HG03469 (cell line): ENCODE measurements at regions not wholly inside any gene's neighbourhood (a gene's known extent, or its start where the extent isn't known, plus 50 kb on each side); places are given as distances from the start of the nearest gene placed in this dataset.
"Not testable (repeated sequence)": the region's sequence is repeated elsewhere in the genome, so short reads cannot be mapped to it uniquely, and the experiment has no call there.

Experiments used
- ATAC-seq: cut with Tn5 transposase; IDR thresholded peaks from one replicate; pipeline ENCODE4 v1.9.1; 2021; ENCODE audit warnings: mild to moderate bottlenecking, moderate library complexity, moderate number of reproducible peaks; ENCODE audit not compliant: unreplicated experiment

DNA sequence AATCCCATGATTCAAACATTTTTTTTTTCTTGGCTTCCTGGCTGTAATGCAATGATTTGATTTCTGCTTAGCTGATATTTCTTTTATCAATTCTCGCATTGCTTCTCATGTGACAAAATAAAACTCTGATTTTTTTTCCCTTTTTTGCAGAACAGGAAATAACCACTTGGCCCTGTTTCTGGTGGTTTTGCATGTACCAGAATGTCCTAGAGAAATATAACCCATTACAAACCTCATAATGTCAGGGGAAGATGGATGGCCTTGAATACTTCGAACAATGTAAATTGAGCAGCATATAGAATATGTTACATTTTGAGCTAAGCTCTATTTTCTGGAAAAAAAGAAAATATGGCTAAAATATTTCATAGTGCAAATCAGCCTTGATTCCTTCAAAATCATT is 275.6 kb downstream of the RAP2B start:
- no peak for ATAC-seq

DNA sequence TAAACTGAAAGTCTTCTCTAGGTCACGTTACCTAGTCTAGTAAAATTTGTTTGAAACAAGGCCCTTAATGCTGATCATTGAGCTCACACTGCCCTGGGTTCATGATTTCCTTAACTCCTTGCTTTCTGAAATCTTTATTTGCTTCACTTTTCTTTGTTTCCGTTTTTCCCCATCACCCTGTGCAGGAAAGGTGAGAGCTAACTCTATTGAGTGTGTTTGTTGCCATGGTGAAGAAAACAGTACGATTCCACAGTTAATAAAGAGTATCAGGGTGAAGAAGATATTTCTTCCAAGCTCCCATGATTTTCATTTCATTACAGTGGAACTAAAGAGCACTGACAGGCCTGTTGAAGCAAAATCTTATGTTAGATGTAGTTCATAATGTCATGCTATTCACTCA is 276.2 kb downstream of the RAP2B start:
- ATAC-seq, result no peak

DNA sequence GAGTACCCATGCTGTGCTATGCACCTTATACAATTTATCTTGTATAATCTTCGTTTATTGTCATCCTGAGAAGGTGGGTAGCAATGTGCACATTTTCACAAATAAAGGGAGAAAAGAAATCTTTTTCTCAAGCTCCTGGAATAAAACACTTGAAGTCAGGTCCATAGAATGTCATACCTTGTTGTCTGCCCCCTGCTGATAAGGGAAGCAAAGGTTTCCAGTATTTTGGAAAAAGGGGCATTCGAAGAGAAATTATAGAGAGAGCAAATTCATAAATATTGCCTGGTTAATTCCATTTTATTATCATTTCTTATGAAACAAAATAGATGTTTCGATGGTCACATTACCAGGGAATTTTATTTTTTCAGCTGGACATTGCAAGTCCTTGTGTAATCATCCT is 277.8 kb downstream of the RAP2B start:
- no peak for ATAC-seq

DNA sequence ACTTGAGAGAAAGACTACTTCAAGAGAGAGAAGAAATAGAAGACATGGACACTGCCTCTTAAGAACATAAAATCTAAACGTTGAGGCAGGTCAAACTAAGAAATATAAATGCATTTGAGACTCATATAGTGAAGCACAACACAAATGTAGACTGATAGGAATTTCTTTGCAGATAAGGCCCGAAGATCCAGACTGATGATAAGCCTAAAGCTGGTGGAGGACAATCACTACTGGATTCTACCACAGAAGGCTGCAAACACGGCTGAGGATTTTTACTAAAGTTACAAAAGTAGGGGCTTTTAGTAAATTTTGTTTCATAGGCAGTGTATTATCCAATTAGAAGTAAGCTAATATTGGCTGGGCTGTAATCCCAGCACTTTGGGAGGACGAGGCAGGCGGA is 278.3 kb downstream of the RAP2B start:
- ATAC-seq, result no peak

DNA sequence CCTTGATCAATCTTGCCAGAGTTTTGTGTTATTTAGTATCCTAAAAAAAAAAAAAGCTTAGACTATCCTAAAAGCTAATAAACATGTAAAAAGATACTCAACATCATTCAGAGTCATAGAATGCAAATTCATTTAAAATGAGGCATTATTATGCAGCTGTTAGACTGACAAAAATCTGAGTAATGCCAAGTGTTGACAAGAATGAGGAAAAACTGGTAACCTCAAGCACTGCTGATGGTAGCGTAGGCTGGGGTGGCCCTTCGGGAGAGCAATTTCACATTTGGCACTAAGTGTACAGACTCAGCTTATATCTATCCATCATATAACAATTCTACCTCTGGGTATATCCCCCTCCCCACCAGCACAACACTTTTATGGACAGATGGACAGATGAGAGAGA is 280.4 kb downstream of the RAP2B start:
- no peak for ATAC-seq

DNA sequence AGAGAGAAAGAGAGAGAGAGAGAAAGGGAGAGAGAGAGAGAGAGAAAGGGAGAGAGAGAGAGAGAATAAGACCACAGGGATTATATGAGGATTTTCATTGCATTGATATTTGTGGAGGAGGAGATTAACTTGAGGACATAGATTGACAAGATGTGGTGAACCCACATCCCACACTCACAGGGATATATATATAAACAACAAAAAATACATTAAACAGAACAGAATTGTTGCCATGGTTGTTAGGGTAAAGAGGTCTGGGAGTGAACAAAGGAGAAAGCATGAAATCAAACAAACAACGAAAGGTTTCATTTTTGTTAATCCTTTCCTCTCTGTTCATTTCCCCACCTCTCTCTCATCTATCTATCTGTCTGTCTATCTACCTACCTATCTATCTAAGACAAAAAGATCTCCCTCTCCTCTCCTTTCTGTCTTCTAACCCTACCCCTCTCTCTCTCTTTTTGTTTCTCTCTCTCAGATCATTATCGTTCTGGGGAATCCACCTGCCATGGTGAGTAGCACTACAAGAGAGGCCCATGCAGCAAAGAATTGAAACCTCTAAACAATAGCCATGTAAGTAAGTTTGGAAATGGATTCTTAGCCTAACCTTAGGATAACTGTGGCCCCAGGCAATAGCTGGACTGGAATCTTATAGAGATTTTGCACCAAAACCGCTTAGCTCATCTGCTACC is 280.9 kb downstream of the RAP2B start:
- ATAC-seq, result no peak

DNA sequence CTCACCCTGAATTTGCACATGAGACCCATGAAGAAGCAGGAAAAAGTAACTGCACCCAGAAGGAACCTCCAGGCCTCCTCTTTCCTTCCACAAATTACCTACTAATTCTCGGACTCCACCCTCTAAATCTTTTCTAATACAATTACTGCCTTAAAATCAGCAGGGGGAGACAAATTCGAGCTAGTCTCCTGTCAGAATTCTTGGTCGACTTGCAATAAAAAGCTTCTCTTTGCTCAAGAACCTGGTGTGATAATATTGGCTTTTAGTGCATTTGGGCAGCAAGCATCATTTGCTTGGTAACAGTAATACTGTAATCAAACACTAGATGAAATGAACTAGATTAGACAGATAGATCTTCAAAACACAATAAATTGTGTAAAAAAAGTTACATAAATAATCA is 281.9 kb downstream of the RAP2B start:
- ATAC-seq, result no peak

DNA sequence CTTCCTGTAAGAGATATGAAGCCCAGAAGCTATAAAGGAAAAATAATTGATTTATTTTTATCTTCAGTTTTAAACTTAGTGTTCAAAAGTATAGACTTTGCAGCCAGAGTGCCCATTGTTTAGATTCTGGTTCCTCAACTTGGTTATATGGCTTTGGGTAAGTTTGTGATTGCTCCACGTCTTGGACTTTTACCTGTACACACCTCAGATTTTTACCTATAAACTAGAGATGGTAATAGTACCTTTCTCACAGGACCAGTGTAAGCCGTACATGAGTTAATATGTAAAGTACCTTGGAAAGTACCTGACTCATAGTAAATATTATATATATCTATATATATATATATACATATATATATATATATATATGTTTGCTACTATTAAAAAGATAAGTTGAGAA is 283.8 kb downstream of the RAP2B start:
- ATAC-seq, result no peak

DNA sequence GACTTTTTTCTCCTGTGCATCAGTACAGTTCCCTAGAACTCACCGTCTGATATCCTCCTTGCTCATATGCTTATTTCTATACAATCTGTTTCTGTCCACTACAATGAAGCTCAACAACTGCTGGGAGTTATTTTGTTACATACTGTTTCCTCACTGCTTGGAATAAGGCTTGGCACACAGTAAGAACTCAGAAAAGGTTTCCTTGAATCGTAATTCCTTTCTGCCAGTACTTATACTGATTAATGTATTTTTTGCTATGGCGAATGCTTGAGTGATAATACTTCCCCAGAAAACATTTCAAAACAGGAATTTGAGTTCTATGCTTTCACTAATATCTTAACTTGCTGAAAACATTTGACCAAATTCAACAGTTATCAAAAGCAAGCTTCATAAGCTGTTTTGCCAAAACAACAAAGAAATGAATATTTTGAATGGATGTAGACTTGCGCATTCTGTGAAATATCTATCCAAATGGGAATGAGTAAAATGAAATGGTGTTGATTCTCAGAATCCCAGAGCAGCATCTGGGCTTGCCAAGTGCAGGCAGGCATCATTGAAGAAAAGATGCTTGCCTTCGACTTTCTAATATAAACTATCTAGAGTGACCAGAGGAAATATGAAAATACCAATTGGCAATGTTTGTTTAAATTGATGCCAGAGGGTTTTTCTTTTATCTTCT is 286.3 kb downstream of the RAP2B start:
- ATAC-seq, result no peak

DNA sequence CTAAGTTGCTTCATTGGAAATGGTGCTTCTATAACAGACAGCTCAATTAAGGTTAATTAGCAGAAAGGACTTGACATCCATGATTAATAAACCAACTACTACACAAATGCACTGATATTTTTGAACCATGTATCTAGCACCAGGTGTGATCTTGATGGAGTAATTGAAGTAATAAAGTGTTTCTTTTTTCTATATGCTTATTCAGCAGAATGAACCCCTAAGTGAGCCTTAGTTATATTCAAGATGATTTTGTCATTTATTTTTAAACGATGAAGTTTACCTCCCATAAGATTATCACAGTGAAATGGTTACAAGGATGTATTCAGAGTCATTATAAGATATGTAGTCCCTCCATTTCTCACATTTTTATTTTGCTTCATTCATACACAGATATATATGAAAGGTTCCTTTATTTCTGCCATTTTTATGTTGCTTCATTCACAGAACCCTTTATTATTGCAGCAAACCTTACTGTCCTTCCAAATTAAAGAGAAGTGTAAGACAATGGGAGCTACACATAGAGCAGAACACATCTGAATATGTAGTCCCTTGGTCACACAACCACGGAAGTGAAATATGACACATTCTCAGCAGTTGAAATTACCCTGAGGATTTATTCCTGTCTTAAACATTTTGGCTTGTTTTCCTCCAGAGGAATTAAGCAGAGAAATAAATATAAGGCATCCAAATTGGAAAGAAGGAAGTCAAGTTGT is 295.0 kb downstream of the RAP2B start:
- no peak for ATAC-seq

DNA sequence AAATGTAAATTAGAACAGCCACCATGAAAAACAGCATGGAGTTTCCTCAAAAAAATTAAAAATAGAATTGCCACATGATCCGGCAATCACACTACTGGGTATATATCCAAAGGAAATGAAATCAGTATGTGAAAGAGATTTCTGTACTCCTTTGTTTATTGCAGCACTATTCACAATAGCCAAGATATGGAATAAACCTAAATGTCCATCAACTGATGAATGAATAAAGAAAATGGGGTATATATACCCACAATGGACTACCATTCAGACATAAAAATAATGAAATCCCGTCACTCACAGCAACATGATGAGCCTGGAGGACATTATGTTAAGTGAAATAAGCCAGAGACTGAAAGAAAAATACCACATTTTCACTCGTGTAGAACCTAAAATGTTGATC is 296.9 kb downstream of the RAP2B start:
- ATAC-seq, result no peak

DNA sequence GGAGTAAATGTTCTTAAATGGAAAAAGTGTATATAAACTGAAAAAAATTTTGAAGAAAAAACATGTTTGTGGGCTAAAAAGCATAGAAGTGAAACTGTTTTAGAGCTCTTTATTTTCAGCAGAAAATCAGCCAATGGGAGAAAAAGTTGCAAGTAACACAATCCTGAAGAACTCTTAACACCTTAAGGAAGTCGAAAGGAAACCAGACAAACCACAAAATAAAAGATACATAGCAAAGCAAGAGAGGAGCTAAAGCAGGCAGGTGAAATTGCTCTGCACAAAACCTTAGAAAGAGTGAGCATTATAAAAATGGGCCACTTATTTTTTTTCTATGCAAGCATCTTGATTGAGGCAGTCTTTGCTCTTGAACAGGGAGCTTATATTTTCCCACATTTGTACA is 300.5 kb downstream of the RAP2B start:
- no peak for ATAC-seq

DNA sequence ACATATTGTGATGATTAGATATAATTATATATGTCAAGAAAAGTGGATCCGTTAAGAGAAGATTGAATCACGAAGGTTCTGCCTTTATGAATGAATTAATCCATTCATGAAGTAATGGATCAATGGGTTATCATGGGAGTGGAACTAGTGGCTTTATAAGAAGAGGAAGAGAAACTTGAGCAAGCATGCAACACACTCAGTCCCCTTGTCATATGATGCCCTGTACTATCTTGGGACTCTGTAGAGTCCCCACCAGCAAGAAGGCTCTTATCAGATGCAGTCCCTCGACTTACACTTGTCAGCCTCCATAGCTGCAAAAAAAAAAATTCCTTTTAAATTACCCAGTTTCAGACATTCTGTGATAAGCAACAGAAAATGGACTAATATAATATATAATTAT is 301.9 kb downstream of the RAP2B start:
- ATAC-seq, result peak; percentile 98

DNA sequence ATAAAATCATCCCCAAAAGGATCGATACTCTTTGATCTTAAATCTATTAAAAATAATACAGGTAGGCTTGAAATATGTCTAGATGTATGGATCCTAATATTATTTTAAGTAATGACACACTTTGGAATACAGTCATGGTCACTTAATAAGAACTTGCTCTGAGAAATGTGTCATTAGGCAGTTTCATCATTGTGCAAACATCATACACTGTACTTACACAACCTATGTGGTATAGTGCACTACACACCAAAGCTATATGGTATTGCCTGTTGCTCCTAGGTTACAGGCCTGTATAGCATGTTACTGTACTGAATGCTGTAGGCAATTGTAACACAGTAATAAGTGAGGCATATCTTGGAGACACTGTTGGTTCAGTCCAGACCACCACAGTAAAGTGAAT is 307.1 kb downstream of the RAP2B start:
- ATAC-seq, result no peak

DNA sequence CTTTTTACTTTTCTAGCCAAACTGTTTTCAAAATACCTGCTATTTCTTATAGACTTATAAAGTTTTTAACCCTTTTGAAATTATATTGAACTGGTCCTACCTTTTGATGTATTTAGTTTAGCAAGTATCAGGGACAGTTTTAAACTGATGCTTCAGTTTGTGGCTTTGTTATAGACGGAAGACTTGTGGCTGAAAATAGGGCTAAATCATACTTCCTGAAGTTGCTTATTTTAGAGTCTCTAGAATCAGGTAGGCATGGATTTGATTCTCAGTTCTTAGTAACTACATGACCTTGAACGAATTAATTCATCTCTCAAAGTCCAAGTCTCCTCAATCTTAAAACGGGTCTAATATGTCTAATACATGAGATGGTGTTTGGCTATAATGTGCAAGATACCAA is 322.8 kb downstream of the RAP2B start:
- no peak for ATAC-seq

DNA sequence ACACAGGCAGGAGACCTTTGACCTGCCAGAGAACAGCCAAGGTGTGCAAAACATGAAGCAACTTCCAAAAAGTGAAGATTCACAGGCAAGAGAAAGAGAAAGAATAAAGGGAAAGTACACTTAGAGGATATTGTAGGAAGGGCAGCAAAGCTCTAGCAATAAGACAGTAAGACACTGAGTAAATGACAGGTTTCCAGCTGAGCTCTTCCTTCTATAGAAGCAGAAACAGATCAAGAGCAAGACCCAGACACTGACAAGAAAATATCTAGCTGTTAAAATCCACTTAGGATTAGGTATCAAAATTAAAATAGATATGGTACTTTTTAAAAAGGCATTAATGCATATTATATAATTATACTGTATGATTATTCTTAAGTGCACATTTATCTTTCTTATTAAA is 333.4 kb downstream of the RAP2B start:
- ATAC-seq, result no peak

DNA sequence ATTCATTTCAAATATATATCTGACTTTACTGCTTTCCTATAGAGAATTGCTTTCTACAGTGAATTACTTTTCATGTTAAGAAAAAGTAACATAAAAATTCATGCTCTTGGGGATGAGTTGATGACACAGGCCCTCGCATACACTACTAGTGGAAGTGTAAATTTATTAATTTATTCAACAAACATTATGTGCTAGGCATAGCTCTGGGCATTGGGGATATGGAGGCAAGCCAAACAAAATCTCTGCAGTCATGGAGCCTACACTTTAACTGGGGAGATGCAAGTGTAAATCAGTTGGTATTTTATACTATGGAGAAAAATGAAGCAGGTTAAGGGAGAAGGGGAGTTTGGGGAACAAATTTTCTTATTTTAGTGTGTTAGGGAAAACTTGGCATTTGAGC is 340.7 kb downstream of the RAP2B start:
- ATAC-seq, result no peak

DNA sequence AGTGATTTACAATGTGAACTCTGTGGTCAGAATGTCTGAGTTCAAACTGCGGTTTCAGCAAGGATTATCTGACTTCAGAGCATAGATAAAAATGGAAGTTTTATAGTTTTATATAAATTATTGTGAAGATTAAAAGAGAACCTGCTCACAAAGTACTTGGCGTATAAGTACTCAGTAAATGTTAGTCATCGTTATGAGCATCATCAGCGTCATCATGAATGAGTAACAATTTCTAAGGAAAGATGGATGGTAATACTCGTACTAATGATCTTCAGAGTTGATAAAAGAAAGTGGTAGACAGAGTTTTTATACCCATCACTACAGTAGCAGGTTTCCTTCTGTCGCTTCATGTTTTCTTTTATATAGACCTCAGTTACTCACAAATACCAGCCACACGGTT is 341.8 kb downstream of the RAP2B start:
- ATAC-seq, result no peak

DNA sequence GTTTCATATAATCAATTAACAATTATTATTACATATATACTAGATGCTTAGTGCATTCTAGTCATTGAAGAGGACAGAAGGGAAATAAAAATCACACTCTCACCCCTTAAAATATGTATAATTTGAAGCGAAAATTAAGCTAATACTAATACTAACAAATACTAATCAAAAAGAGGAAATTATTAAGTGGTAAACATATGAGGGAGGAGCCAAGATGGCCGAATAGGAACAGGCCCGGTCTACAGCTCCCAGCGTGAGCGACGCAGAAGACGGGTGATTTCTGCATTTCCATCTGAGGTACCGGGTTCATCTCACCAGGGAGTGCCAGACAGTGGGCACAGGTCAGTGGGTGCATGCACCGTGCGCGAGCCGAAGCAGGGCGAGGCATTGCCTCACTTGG is 344.2 kb downstream of the RAP2B start:
- ATAC-seq, result not testable (repeated sequence)

DNA sequence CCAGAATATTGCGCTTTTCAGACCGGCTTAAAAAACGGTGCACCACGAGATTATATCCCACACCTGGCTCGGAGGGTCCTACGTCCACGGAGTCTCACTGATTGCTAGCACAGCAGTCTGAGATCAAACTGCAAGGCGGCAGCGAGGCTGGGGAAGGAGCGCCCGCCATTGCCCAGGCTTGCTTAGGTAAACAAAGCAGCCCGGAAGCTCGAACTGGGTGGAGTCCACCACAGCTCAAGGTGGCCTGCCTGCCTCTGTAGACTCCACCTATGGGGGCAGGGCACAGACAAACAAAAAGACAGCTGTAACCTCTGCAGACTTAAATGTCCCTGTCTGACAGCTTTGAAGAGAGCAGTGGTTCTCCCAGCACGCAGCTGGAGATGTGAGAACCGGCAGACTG is 344.7 kb downstream of the RAP2B start:
- not testable (repeated sequence) for ATAC-seq

DNA sequence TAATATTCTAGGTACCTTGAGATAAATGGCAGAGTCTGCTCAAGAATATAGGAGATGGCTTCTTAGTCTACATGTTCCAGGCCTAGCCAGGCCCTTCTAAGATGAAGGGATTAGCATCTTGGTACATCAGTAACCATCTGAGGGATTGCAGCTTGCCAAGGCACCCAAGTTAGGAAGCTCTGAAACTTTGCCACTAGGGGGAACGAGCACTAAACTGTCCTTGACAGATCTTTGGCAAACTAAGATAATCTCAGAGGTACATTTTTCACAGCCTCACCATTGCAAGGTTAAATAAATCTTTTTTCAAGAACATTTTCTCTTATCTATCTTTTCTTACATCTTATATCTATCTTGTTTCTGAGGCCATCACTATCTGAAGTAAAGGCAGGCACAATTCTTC is 351.2 kb downstream of the RAP2B start:
- ATAC-seq, result no peak

DNA sequence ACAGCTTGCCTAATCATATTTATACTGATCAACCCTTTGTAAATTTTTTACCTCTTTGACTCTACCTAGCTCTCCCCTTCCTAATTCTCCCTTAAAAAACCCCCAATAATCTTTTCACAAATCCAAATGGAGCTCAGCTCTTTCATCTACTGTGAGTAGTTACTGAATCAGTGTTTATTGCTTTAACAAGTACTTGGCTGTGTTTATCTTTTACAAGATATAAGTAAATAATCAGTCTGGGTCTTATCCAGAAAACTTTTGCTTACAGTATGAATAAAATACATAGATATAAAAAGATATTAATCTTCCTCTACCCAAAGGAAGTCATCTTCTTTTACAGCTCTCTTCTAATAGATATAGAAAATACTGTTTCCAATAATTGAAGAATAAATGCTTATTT is 366.4 kb downstream of the RAP2B start:
- ATAC-seq, result no peak
